Spleen (tissue), 7 donors: ENCODE measurements at regions not wholly inside any gene's neighbourhood (a gene's known extent, or its start where the extent isn't known, plus 50 kb on each side); places are given as distances from the start of the nearest gene placed in this dataset.

ENCODE experiments used
- POLR2AphosphoS5 ChIP-seq, 3 donors: sonication (generic); formaldehyde crosslinking; IDR thresholded peaks; one replicate each; pipeline ENCODE4 v1.5.1; 2017; ENCODE audit warnings: antibody characterized with exemption in 3 of 3
- TF ChIP-seq, protein P1 (sequence below), 11 experiments: fragments of 200-600 bp in 7 of 11; fragments of 450-650 bp in 4 of 11; sonication (generic) in 4 of 11; IDR thresholded peaks in 8 of 11; conservative IDR thresholded peaks in 3 of 11; 1 replicate in 7 of 11; 2 replicates in 4 of 11; pipeline versions ENCODE4 v1.4.0 to v1.8.0; 2016 to 2021; ENCODE audit warnings: antibody characterized with exemption in 11 of 11, inconsistent platforms in 4 of 11, mild to moderate bottlenecking in 1 of 11
- donor health status: DM: no; HTN: no; CAD: no; lungs with moderate emphysema.
- donor health status: DM: no; HTN: no; CAD: no.
- donor health status: DM: no; HTN: no; CAD: no.

DNA sequence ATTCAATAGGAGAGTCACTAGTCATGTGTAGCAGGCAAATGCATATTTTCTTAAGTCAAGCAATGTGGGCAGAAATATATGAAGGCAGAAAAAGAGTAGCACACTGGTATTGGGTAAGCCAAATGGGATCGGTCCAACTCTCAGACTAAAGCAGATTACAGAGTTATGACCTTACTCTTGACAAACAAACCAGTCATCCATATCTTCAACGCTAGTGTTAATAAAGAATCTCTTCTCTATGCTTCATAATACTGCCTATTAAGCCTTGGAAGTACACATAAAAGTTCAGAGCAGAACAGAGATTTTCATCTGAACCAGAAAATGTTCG is 320.2 kb upstream of the JARID2 start:
- TF ChIP-seq, protein P1, sequence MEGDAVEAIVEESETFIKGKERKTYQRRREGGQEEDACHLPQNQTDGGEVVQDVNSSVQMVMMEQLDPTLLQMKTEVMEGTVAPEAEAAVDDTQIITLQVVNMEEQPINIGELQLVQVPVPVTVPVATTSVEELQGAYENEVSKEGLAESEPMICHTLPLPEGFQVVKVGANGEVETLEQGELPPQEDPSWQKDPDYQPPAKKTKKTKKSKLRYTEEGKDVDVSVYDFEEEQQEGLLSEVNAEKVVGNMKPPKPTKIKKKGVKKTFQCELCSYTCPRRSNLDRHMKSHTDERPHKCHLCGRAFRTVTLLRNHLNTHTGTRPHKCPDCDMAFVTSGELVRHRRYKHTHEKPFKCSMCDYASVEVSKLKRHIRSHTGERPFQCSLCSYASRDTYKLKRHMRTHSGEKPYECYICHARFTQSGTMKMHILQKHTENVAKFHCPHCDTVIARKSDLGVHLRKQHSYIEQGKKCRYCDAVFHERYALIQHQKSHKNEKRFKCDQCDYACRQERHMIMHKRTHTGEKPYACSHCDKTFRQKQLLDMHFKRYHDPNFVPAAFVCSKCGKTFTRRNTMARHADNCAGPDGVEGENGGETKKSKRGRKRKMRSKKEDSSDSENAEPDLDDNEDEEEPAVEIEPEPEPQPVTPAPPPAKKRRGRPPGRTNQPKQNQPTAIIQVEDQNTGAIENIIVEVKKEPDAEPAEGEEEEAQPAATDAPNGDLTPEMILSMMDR (IDR thresholded peaks at IDR 0.05 in 8 of 11, conservative IDR thresholded peaks at IDR 0.05 in 3 of 11): no peak
- TF ChIP-seq POLR2AphosphoS5 (IDR thresholded peaks at IDR 0.05): no peak
